ENCODE measurements at regions not wholly inside any gene's neighbourhood (a gene's known extent, or its start where the extent isn't known, plus 50 kb on each side); places are given as distances from the start of the nearest gene placed in this dataset.

DNA sequence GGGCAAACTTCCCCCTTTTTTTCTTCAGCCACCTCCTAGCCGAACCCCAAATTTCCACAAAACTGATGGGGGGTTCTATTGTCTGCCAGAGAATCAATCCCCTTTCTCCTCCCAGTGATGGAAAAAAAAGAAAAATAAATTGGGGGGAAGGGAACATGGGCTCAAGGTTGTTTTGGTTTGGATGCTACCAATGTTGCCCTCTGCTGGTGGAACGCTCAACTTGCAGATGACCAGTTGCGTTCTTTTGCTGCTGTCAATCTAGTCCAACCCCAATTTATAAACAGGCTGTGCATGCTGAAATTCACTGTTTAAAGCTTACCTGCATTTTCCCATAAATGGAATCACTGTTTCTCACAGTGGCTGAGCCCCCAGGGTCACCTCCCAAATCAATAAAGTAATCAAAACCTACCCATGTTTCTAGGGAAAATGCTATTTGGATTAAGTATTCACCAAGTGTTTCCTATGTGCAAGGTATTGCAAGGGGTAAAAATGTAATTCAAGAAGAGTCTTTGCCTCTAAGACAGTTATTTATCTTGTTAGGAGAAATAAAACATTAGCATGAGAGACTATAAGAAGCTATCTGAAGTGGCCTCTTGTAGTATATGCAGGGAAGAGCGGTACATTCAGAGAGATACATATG, 116.7 kb upstream of the TMEM164 start:
- H3K36me3 Mint-ChIP-seq (ENCODE audit: low read depth): no peaks in the 10 kb centered on the region
- no peaks in the 10 kb centered on the region for H3K9me3 ChIP-seq (ENCODE audit: control insufficient read depth in 1 of 2, insufficient read depth in 1 of 2, low read length in 2 of 2)
- H3K9me3 Mint-ChIP-seq: no peaks in the 10 kb centered on the region
- no peak overlapping the region for H3K4me3 Mint-ChIP-seq
- H3K27me3 Mint-ChIP-seq: no peaks in the 10 kb centered on the region
- H3K27ac Mint-ChIP-seq: no peak overlapping the region
- H3K4me1 ChIP-seq (ENCODE audit: insufficient read depth, low read length): no peaks in the 10 kb centered on the region
- peaks cover 6% of the 10 kb centered on the region for H3K4me1 Mint-ChIP-seq (ENCODE audit: low read depth)
- peak in 8 of 14 experiments; percentile 1 to 55 (median 10) for DNase-seq
- ChIA-PET CTCF (no interaction called here), POLR2A (no interaction called here)
- no peaks in the 10 kb centered on the region for H3K27me3 ChIP-seq (ENCODE audit: control insufficient read depth in 1 of 2, insufficient read depth in 2 of 2, low read length in 2 of 2)
- no peak overlapping the region for H3K27ac ChIP-seq (ENCODE audit: low read depth in 1 of 2, low read length in 2 of 2)
- H3K4me3 ChIP-seq (ENCODE audit: low read length): no peak overlapping the region
- no peaks in the 10 kb centered on the region for H3K36me3 ChIP-seq (ENCODE audit: insufficient read depth, low read length)
- no peak for ATAC-seq (ENCODE audit: poor library complexity)
- peak; percentile 47 for TF ChIP-seq CTCF (IDR thresholded peaks at IDR 0.05)
- intact Hi-C loops (cut with DNase I, micrococcal nuclease): loop anchor here (1.0 to 10.0 kb wide), 3 partner anchors 171 to 401 kb away; partner anchors contain the start of gene GUCY2F (in 1 of the 2)

- Histone ChIP-seq H3K4me1 (ENCODE audit: insufficient read depth, low read length) (no peaks in the 10 kb centered on the region), H3K27ac (ENCODE audit: low read depth in 1 of 2, low read length in 2 of 2) (no peak overlapping the region), H3K36me3 (ENCODE audit: insufficient read depth, low read length) (no peaks in the 10 kb centered on the region), H3K4me3 (ENCODE audit: low read length) (no peak overlapping the region), H3K9me3 (ENCODE audit: control insufficient read depth in 1 of 2, insufficient read depth in 1 of 2, low read length in 2 of 2) (no peaks in the 10 kb centered on the region), H3K27me3 (ENCODE audit: control insufficient read depth in 1 of 2, insufficient read depth in 2 of 2, low read length in 2 of 2) (no peaks in the 10 kb centered on the region)
- DNase-seq (peak in 2 of 14 experiments; percentile 29 to 33), ATAC-seq (ENCODE audit: poor library complexity) (no peak)
- Mint-ChIP-seq H3K27ac (no peak overlapping the region), H3K27me3 (no peaks in the 10 kb centered on the region), H3K36me3 (ENCODE audit: low read depth) (no peaks in the 10 kb centered on the region), H3K9me3 (no peaks in the 10 kb centered on the region), H3K4me3 (no peak overlapping the region), H3K4me1 (ENCODE audit: low read depth) (peaks cover 6% of the 10 kb centered on the region)
- no peak for TF ChIP-seq CTCF (IDR thresholded peaks at IDR 0.05)
- intact Hi-C loops (cut with DNase I, micrococcal nuclease): loop anchor here (2.0 to 10.0 kb wide), 3 partner anchors 175 to 405 kb away; partner anchors contain the start of gene GUCY2F (in 1 of the 2)
- CTCF ChIA-PET: no interaction called here
- POLR2A ChIA-PET: no interaction called here
These were observed 113.5 kb upstream of the TMEM164 start for GRCh38 chrX:109889289-109890006.

DNA sequence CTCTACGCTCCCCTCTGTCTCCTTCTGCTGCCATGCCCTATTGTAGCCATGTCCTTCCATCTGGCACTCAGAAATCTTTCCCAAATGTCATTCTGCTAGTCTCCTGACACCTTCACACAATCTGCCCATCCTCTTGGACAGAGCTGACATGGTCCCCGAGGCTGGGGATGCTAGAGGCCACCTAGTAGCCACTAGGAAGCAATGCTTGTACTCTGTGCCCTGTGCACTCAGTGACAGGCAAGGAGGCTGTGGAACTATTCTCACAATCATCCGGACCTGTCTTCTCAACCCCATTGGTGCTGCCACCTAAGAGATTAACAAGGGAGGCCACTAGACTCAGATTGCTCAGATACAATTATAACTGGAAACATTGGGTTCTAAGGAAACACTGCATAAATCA, 112.6 kb upstream of the TMEM164 start:
- H3K9me3 ChIP-seq (ENCODE audit: control insufficient read depth in 1 of 2, insufficient read depth in 1 of 2, low read length in 2 of 2): no peaks in the 10 kb centered on the region
- no peak overlapping the region for H3K27ac ChIP-seq (ENCODE audit: low read depth in 1 of 2, low read length in 2 of 2)
- Mint-ChIP-seq H3K9me3 (no peaks in the 10 kb centered on the region), H3K4me3 (no peak overlapping the region), H3K27ac (no peak overlapping the region), H3K36me3 (ENCODE audit: low read depth) (no peaks in the 10 kb centered on the region), H3K4me1 (ENCODE audit: low read depth) (peaks cover 6% of the 10 kb centered on the region), H3K27me3 (no peaks in the 10 kb centered on the region)
- H3K27me3 ChIP-seq (ENCODE audit: control insufficient read depth in 1 of 2, insufficient read depth in 2 of 2, low read length in 2 of 2): no peaks in the 10 kb centered on the region
- no peaks in the 10 kb centered on the region for H3K36me3 ChIP-seq (ENCODE audit: insufficient read depth, low read length)
- no peak for ATAC-seq (ENCODE audit: poor library complexity)
- H3K4me3 ChIP-seq (ENCODE audit: low read length): no peak overlapping the region
- POLR2A ChIA-PET: no interaction called here
- CTCF ChIA-PET: interaction anchor here (0.6 to 2.0 kb wide), 9 partner anchors 8 to 405 kb away, joined by 3 to 17 read pairs (median 5); no protein-coding TSS in a partner anchor
- no peaks in the 10 kb centered on the region for H3K4me1 ChIP-seq (ENCODE audit: insufficient read depth, low read length)
- intact Hi-C loops (cut with DNase I, micrococcal nuclease): loop anchor here in 1 of 2 experiments (2.0 kb wide), 1 partner anchor 405 kb away; no protein-coding TSS in a partner anchor
- DNase-seq: no peak
- no peak for TF ChIP-seq CTCF (IDR thresholded peaks at IDR 0.05)

All from CD4-positive, alpha-beta T cell (primary cell).